D721Med (cell line): ENCODE measurements at regions not wholly inside any gene's neighbourhood (a gene's known extent, or its start where the extent isn't known, plus 50 kb on each side); places are given as distances from the start of the nearest gene placed in this dataset.

Experiments used
- DNase-seq: peaks from one replicate; pipeline ENCODE4 v3.0.0; 2011; ENCODE audit warnings: low spot score; ENCODE audit not compliant: insufficient read length
- FAIRE-seq: peaks from 2 replicates; lab custom pipeline; 2011; peaks lifted over from hg19 to GRCh38; lab: Jason Lieb, UNC
- TF ChIP-seq, protein P1 (sequence below): IDR thresholded peaks from 2 replicates; pipeline ENCODE4 v1.5.1; 2012; ENCODE audit warnings: mild to moderate bottlenecking, control low read depth; ENCODE audit not compliant: insufficient read depth; ENCODE audit errors: missing control alignments

DNA sequence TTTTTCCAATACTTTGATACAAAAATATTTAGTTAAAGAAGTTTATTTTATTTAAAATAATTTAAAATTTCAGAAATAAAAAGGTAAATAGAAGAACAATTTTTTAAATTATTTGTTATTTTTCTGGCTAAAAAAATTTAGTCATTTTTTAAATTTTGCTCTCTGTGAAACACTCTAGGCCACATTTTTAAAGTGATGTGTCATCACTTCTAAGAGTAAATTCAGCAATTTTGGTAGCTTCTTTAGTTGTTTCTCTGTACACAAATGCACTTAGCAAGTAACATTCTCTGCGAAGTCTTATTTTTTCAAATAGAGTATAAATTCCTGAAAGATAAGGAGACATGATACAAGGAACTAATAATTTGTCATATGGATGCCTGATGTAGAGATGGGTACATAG is 760.0 kb upstream of the PRMT6 start:
- TF ChIP-seq, protein P1, sequence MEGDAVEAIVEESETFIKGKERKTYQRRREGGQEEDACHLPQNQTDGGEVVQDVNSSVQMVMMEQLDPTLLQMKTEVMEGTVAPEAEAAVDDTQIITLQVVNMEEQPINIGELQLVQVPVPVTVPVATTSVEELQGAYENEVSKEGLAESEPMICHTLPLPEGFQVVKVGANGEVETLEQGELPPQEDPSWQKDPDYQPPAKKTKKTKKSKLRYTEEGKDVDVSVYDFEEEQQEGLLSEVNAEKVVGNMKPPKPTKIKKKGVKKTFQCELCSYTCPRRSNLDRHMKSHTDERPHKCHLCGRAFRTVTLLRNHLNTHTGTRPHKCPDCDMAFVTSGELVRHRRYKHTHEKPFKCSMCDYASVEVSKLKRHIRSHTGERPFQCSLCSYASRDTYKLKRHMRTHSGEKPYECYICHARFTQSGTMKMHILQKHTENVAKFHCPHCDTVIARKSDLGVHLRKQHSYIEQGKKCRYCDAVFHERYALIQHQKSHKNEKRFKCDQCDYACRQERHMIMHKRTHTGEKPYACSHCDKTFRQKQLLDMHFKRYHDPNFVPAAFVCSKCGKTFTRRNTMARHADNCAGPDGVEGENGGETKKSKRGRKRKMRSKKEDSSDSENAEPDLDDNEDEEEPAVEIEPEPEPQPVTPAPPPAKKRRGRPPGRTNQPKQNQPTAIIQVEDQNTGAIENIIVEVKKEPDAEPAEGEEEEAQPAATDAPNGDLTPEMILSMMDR, result no peak
- FAIRE-seq, result no peak
- no peak for DNase-seq

DNA sequence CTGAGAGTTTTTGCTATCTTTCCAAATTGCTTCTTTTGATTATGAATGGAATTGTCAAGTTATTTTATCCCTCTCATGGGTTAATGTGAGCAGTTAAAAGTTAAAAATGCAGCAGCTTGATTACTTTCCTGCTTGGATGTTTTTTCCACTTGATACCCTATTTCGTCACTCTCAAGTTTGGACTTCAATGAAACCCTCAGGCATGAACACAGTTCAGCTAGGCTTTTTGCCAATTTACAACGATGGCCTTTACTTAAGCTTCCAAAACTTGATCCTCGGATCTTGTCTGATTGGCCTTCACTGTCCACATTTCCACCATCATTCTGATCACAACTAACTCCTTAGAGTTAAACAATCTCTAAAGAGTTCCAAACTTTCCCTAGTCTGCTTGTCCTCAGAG is 752.4 kb upstream of the PRMT6 start:
- DNase-seq (no peak), FAIRE-seq (no peak)
- TF ChIP-seq, protein P1, result no peak

DNA sequence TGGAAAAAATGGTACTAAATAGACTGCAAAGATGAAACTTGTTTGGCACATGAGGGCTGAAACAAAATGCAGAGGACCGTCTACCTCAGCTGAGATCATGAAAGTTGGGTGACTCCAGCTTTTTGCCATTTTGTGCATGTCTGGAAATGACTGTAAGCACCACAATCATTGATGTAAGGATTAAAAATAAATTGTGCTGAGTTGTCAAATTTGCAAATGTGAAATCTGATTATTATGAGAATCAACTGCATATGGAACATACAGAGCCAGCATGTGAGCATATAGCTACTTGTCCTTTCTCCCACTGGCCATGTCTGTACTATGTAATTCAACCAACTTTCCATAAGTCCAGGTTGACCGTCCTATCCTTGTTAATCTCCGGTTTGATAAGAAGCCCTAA is 736.9 kb upstream of the PRMT6 start:
- no peak for DNase-seq
- no peak for FAIRE-seq

DNA sequence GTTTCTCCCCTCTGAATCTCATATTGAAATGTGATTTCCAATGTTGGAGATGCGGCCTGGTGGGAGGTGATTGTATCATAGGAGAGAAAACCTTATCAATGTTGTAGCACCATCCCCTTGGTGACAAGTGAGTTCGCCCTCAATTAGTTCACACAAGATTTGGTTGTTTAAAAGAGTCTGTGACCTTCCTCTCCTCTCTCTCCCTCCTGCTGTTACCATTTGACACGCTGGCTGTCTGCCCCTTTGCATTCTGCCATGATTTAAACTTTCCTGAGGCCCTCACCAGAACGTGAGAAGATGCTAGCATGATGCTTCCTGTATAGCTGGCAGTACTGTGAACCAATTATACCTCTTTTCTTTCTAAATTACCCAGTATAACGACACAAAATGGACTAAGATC is 730.9 kb upstream of the PRMT6 start:
- TF ChIP-seq, protein P1, result no peak
- DNase-seq (no peak), FAIRE-seq (no peak)

More for the DNA sequence above, 736.9 kb upstream of the PRMT6 start:
- TF ChIP-seq, protein P1, result no peak

DNA sequence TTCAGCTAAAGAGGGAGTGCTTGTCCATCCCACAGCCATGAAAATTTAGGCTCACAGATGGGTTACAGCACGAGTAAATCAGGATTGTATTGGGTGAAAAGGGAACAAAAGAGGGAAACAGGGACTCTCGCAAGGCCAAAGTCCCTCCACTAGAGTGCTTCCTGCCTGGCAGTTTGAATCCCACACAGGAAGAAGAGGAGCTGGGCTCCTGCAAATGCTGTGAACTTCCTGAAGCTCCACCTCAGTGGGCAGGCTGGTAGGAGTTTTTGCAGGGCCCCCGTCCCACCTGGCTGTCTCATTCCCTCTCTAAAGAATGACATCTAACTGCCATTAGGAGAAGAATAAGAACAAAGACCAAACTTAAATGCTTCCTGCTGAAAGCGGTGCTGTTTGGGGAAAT is 712.0 kb upstream of the PRMT6 start:
- FAIRE-seq (no peak), DNase-seq (no peak)
- TF ChIP-seq, protein P1, result no peak

DNA sequence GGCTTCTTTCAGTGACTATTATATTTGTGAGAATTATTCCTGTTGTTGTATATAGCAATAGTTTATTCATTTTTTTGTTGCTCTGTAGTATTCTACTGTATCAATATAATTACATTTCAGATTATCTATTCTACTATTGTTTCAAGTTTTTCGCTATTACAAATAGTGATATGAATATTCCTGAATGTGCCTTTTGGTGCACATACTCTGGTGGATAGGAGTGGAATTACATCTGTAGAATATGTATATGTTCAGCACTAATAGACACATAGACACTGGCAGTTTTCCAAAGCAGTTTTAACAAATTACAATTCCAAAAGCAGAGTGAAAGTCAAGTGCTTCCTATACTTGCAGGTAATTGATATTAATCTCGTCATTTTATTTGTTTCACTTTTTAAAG is 696.2 kb upstream of the PRMT6 start:
- DNase-seq (no peak), FAIRE-seq (peak; percentile 53)
- TF ChIP-seq, protein P1, result no peak

DNA sequence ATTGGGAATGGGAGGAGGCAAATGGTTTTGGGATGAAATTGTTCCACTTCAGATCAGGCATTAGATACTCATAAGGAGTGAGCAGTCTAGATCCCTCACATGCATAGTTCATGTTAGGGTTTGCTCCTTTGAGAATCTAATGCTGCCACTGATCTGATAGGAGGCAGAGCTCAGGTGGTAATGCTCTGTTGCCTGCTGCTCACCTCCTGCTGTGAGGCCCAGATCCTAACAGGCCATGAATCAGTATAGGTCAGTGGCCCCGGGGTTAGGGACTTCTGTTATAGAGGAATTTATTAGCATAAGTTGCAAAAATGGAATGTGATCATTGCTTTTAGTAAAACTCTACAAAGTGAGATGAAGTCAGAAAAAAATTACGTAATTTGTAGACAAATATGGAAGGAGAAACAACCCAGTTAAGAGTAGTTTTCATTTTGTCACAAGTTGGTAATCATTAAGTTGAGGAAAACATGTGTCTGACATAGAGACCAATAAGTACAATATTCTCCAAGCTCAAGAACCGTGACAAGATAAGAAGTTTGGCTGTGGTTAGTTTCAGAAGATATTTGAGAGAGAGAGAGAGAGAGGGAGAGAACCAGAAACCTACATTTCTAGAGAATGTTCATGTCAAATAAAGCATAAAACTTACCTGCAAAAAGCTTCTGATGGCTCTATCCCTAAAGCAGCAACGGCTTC is 689.7 kb upstream of the PRMT6 start:
- no peak for DNase-seq
- TF ChIP-seq, protein P1, result no peak
- no peak for FAIRE-seq
